ENCODE measurements at regions not wholly inside any gene's neighbourhood (a gene's known extent, or its start where the extent isn't known, plus 50 kb on each side); places are given as distances from the start of the nearest gene placed in this dataset.

DNA sequence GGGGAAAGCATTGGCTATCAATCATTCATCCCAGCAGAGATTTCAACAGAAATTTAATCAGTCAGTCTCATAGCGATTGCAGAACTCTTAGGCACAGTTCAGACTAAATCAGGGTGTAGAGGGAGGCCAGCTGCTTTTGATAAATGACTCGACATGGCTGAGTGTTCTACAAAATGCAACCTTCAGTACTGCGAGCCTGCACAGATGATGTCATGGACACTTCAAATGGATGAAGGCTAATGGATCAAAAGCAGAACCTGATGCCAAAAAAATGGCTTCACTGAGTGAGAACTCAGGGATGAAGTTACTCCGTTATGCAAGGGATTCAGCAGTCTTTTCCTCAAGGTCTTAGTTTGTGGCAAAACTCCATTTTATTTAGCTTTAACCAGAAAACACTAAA, 167.3 kb downstream of the DACT1 start:
- Histone ChIP-seq H2AFZ (ENCODE audit: insufficient read depth, low read depth, low read length, poor library complexity, severe bottlenecking) (no peak overlapping the region), H3K27me3 (ENCODE audit: control insufficient read depth in 2 of 2, insufficient read depth in 2 of 2, low read length in 2 of 2) (no peaks in the 10 kb centered on the region), H3K79me2 (ENCODE audit: insufficient read depth, low read length) (no peaks in the 10 kb centered on the region), H3K9ac (ENCODE audit: insufficient read depth, low read length, poor library complexity, severe bottlenecking) (no peak overlapping the region), H3K36me3 (replicated peaks in 1 of 2; ENCODE audit: control insufficient read depth in 1 of 2, insufficient read depth in 2 of 2, low read length in 2 of 2) (no peaks in the 10 kb centered on the region), H3K27ac (ENCODE audit: low read depth in 1 of 2, low read length in 2 of 2) (no peak overlapping the region), H4K20me1 (ENCODE audit: insufficient read depth, low read length) (no peaks in the 10 kb centered on the region), H3K4me1 (ENCODE audit: control insufficient read depth in 1 of 2, insufficient read depth in 2 of 2, low read length in 2 of 2) (peaks cover 6 to 14% of the 10 kb centered on the region in 2 donors), H3K9me3 (replicated peaks in 1 of 2; ENCODE audit: control insufficient read depth in 1 of 2, insufficient read depth in 1 of 2, low read length in 2 of 2) (no peaks in the 10 kb centered on the region), H3K4me2 (replicated peaks; ENCODE audit: extremely low read depth, low read length, poor library complexity, severe bottlenecking) (no peak overlapping the region), H3K4me3 (replicated peaks in 1 of 3; ENCODE audit: low read depth in 2 of 3, low read length in 3 of 3) (no peak overlapping the region)
- Mint-ChIP-seq H3K4me1 (peaks cover 19% of the 10 kb centered on the region), H3K4me3 (no peak overlapping the region), H3K9me3 (peaks cover 0 to 11% (median 3%) of the 10 kb centered on the region in 7 donors), H3K27me3 (ENCODE audit: low read depth in 3 of 3) (peaks cover 0 to 1% (median 0%) of the 10 kb centered on the region in 3 donors), H3K36me3 (no peaks in the 10 kb centered on the region), H3K27ac (no peak overlapping the region)
- DNase-seq: no peak
- 94% methylated on average over 2 of the region's 4 CpGs for WGBS (ENCODE audit: insufficient coverage)
- TF ChIP-seq CTCF (IDR thresholded peaks at IDR 0.05): no peak
- intact Hi-C loops (cut with micrococcal nuclease): no loop called here

GRCh38 chr14:58805605-58806409, 168.0 kb downstream of the DACT1 start:
- intact Hi-C loops (cut with micrococcal nuclease): no loop called here
- H4K20me1 ChIP-seq (ENCODE audit: insufficient read depth, low read length): no peaks in the 10 kb centered on the region
- no CpG with 5 or more reads among the region's 6 CpGs for WGBS (ENCODE audit: insufficient coverage)
- peaks cover 0 to 11% (median 3%) of the 10 kb centered on the region in 7 donors for H3K9me3 Mint-ChIP-seq
- H3K4me2 ChIP-seq (replicated peaks; ENCODE audit: extremely low read depth, low read length, poor library complexity, severe bottlenecking): no peak overlapping the region
- no peak for TF ChIP-seq CTCF (IDR thresholded peaks at IDR 0.05)
- no peak for DNase-seq
- H3K36me3 Mint-ChIP-seq: no peaks in the 10 kb centered on the region
- H3K4me1 Mint-ChIP-seq: peaks cover 19% of the 10 kb centered on the region
- H3K4me3 ChIP-seq (replicated peaks in 1 of 3; ENCODE audit: low read depth in 2 of 3, low read length in 3 of 3): no peak overlapping the region
- no peak overlapping the region for H3K4me3 Mint-ChIP-seq
- H3K36me3 ChIP-seq (replicated peaks in 1 of 2; ENCODE audit: control insufficient read depth in 1 of 2, insufficient read depth in 2 of 2, low read length in 2 of 2): no peaks in the 10 kb centered on the region
- no peak overlapping the region for H3K27ac ChIP-seq (ENCODE audit: low read depth in 1 of 2, low read length in 2 of 2)
- no peaks in the 10 kb centered on the region for H3K9me3 ChIP-seq (replicated peaks in 1 of 2; ENCODE audit: control insufficient read depth in 1 of 2, insufficient read depth in 1 of 2, low read length in 2 of 2)
- no peak overlapping the region for H2AFZ ChIP-seq (ENCODE audit: insufficient read depth, low read depth, low read length, poor library complexity, severe bottlenecking)
- H3K4me1 ChIP-seq (ENCODE audit: control insufficient read depth in 1 of 2, insufficient read depth in 2 of 2, low read length in 2 of 2): peaks cover 6 to 14% of the 10 kb centered on the region in 2 donors
- H3K27me3 ChIP-seq (ENCODE audit: control insufficient read depth in 2 of 2, insufficient read depth in 2 of 2, low read length in 2 of 2): no peaks in the 10 kb centered on the region
- peaks cover 0 to 1% (median 0%) of the 10 kb centered on the region in 3 donors for H3K27me3 Mint-ChIP-seq (ENCODE audit: low read depth in 3 of 3)
- H3K9ac ChIP-seq (ENCODE audit: insufficient read depth, low read length, poor library complexity, severe bottlenecking): no peak overlapping the region
- H3K79me2 ChIP-seq (ENCODE audit: insufficient read depth, low read length): no peaks in the 10 kb centered on the region
- H3K27ac Mint-ChIP-seq: no peak overlapping the region

All from CD14-positive monocyte (primary cell).